GM18519 (cell line): ENCODE measurements at regions not wholly inside any gene's neighbourhood (a gene's known extent, or its start where the extent isn't known, plus 50 kb on each side); places are given as distances from the start of the nearest gene placed in this dataset.
"Not testable (repeated sequence)": the region's sequence is repeated elsewhere in the genome, so short reads cannot be mapped to it uniquely, and the experiment has no call there.

ENCODE experiments used
- ATAC-seq: cut with Tn5 transposase; IDR thresholded peaks from one replicate; pipeline ENCODE4 v1.9.1; 2021; ENCODE audit warnings: mild to moderate bottlenecking, moderate library complexity; ENCODE audit not compliant: unreplicated experiment, low FRiP score

- ATAC-seq: not testable (repeated sequence)
Measured at GRCh38 chrX:39798488-39798887, 299.3 kb downstream of the BCOR start.

DNA sequence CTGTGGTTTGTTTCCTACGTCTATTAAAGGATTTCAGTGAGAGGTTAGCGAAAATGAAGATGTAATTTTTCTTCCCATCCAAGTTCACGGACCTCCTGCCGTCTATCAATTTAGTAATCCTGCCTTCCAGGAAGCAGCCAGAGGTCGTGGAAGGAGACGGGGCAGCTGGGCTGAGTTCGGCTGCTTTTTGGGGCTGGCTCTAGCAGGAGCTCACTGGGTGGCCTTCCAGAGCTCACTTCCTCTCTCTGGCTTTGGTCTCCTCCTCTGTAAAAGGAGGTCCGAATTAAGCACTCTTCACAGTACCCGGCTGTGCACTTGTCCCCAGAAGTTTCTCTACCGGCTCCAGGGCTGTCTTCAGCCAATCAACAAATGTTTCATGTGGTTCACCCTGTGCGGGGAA, 295.4 kb downstream of the BCOR start:
- no peak for ATAC-seq

GRCh38 chrX:39802908-39803307, 294.9 kb downstream of the BCOR start:
- ATAC-seq: no peak

GRCh38 chrX:39805022-39805421, 292.7 kb downstream of the BCOR start:
- ATAC-seq: no peak

GRCh38 chrX:39805825-39806224, 291.9 kb downstream of the BCOR start:
- no peak for ATAC-seq

DNA sequence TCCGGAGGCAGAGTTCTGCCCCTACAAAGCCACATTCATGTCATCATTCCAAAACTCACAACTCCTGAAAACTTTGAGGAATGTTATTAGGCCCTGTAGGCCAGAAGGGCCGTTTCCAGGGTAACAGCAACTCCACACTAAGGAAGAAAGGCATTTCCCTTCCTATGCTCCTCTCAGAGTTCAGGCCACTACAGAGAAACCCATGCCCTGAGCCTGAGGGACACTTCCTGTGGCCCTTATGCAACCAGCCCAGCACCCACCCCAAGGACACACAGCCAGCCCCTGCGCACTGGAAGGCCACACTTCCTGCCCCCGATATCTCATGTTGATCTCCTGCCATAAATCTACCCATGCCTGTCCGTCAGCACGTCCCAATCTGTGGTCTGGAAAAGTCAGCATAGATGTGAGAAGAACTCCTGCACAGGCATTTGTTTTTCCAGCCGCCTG, 289.3 kb downstream of the BCOR start:
- ATAC-seq: no peak

GRCh38 chrX:39809331-39809730, 288.4 kb downstream of the BCOR start:
- ATAC-seq: no peak

DNA sequence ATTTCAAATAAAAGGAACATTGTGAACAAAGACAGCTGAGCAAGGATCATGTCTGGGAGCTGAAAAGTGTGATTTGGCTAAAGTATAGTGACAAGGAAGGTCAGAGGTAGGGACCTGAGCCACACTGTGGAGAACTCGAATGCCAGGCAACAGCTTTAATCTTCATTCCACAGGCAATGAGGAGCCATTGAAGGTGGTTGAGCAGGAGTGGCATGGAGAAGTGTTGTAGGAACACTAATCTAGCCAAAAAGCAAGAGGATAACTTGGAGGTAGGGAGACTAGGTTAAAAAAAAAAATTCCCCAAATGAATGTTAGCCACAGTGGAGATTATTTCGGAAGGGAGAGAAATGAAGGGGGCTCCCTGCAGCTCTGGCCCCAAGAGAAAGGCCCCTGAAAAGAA, 286.9 kb downstream of the BCOR start:
- no peak for ATAC-seq

GRCh38 chrX:39811376-39811775, 286.4 kb downstream of the BCOR start:
- ATAC-seq: no peak

DNA sequence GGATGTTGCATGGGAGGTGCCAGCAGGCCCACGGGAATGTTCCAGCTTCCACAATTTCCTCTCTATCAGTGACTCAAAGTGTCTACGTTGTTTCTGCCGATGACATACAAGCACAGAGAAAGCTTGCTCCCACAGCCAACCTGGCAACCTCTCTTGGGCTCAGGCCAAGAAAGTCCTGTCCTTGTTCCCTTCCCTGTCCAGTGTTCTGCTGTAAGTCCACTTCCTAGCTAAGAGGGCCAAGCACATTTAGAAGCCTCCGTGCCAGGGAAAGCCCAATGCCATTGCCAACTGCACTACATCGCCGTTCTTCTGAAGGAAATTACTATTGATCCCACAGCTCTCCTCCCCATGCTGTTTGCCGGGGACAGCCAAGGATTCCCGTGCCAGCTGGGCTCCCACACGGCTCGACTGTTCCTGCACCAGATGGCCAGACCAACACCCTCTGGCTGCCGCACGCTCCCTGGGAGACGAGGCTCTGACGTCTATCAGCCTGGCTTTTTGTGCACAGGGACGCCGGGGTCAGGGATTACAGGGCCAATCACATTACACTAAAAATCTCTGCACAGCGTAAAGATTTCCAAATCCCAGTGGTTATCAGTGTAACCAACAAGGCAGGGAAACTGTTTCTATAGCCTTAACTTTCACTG, 284.0 kb downstream of the BCOR start:
- ATAC-seq: no peak

- no peak for ATAC-seq
Measured at GRCh38 chrX:39814391-39814790, 283.4 kb downstream of the BCOR start.

GRCh38 chrX:39815631-39816030, 282.1 kb downstream of the BCOR start:
- no peak for ATAC-seq

GRCh38 chrX:39816871-39817731, 280.7 kb downstream of the BCOR start:
- ATAC-seq: no peak

DNA sequence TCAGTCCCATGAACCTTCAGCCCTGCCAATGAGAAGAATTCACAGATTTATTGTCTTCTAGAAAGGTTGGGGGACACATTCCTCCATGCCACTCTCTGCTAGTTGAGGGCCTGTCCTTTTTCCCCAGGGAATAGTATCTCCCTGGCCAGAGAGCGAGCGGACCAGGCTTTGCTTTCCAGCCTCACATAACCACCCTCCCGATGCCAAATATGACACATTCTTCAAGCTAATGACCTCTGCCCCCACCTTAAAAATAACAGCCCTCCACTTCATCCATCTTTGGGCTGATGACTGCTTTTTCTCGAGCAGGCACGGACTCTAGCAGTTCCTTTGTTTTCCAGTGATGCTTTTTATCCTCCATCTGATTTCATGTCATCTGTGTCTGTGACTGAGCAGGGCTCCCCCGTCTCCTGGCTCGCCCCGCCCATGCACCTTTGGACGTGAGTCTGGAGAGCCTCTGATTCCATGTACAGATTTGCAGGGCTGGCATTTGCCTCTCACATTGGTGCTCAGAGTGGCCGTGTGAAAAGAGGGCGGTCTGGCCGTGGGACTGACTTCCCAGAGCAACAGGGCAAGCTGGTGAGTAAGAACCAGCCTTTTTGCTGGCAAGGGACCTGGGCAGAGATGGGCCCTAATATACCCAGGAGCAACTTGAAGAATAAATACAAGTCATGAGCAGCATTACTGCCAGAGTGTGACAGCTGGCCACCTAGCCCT, 279.8 kb downstream of the BCOR start:
- no peak for ATAC-seq

- ATAC-seq: no peak
Measured at GRCh38 chrX:39818750-39819149, 279.0 kb downstream of the BCOR start.

- no peak for ATAC-seq
Measured at GRCh38 chrX:39819921-39820849, 277.6 kb downstream of the BCOR start.

DNA sequence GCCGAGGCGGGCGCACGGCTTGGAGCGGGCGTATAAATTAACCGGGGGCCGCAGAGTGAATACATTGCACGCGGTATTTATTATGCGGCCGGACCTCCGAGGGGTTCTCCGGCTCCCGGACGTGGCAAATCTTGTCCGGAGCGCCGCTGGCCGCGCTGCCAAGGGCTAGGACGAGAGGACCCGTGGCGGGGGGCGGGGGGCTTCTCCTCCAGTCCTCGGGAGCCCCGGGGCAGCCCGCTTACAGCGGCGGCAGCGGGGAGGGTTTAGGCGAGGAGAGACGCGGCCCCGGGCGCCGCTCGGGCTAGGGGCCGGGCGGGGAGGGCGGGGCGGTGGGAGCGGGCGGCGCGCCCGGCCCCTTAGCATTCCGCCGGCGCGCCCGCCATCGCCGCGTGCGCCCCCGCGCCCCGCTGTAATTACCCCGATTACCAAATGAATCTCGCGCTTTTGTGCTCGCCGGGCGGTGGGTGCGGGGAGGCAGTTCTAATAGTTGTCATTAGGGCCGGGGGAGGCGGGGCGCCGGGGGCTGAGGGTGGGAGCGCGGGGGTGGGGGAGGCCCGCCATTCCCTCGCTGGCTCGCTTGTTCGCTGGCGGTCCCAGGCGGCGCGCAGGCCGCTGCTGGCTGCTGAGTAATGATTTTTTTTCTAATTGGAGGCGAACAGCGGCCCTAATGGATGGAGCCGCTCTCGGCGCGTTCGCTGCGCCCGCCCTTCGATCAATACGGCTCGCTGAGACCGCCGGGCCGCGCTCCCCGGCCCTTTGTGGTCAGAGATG, 276.6 kb downstream of the BCOR start:
- no peak for ATAC-seq

DNA sequence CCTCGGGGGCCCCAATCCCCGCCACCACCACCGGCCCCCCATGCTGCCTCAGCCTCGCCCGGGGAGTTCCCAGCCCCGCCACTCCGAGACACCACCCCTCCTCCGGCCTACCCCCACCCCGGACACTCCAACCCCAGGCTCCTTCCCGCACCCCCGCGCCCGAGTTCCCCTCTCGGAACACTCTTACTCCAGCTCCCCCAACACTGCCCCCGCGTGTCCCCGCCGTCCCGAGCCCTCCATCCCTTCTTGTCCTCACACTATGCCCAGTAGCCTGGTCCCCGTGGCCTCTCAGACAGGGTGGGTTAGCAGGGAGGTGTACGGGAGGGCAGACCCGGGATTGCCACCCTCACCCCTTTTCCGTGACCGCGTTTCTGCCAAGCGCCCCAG, 276.1 kb downstream of the BCOR start:
- no peak for ATAC-seq

DNA sequence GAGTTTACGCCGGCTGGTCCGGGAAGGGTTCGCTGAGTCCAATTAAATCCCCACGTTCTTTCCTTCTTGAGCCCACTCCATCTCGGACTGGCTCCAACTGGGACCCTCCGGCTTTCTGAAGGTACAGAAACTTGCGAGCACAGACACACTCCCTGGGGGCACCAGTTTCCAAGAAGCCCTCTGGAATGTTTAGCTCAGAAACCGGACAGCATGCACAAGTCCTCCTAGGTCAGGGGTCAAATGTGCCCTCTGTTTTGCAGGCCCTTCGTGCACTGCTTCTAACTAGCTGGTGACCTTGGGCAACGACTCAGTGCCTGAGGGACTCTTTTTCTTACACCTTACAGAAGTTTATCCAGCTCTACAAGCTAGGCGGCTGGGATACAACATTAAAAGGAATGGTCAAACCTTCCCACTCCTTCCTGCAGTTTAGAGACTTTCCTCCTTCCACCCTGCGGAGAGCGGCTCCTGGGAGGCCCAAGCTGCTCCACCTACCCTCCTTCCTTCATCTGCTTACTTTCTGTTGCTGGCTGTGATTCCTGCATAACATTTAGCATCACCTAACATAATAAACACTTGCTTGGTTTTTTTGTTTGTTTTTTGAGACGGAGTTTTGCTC, 275.5 kb downstream of the BCOR start:
- no peak for ATAC-seq
